HG03280 (cell line): ENCODE measurements at regions not wholly inside any gene's neighbourhood (a gene's known extent, or its start where the extent isn't known, plus 50 kb on each side); places are given as distances from the start of the nearest gene placed in this dataset.
"Not testable (repeated sequence)": the region's sequence is repeated elsewhere in the genome, so short reads cannot be mapped to it uniquely, and the experiment has no call there.

Experiments
- ATAC-seq: cut with Tn5 transposase; IDR thresholded peaks from one replicate; pipeline ENCODE4 v1.9.1; 2021; ENCODE audit warnings: mild to moderate bottlenecking, moderate library complexity; ENCODE audit not compliant: unreplicated experiment

GRCh38 chr7:153402721-153403541 is 643.4 kb downstream of the ACTR3B start:
- ATAC-seq: no peak

GRCh38 chr7:153404124-153404523 is 644.6 kb downstream of the ACTR3B start:
- ATAC-seq: no peak

GRCh38 chr7:153404781-153405279 is 645.3 kb downstream of the ACTR3B start:
- ATAC-seq: no peak

- no peak for ATAC-seq
Measured at GRCh38 chr7:153405704-153406485, 646.3 kb upstream of the DPP6 start.

GRCh38 chr7:153406486-153406872 is 645.7 kb upstream of the DPP6 start:
- no peak for ATAC-seq

DNA sequence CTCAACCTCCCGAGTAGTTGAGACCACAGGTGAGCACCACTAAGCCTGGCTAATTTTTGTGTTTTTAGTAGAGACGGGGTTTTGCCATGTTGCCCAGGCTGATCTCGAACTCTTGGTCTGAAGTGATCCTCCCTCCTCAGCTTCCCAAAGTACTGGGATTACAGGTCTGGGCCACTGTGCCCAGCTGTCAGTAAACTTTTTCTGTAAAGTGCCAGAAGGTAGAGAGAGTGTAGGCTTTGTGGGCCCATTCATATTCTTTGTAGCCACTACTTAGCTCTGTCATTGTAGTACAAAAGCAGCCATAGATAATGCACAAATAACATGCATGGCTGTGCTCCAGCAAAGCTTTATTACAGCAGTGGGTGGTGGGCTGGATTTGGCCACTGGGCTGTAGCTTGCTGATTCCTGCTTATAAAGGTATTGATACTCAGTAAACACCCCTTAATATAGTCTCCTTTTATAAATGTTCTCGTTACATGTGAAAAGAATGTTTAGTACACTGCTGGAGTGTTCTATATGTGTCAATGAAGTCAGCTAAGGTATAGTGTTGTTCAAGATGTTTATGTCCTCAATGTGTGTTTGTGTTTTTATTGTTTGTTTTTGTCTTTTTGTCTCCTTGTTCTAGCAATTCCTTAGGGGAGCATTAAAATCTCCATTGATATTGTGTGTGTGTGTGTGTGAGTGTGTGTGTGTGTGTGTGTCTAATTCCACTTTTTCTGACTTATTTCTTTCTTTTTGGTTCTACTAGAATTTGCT is 644.7 kb upstream of the DPP6 start:
- no peak for ATAC-seq

DNA sequence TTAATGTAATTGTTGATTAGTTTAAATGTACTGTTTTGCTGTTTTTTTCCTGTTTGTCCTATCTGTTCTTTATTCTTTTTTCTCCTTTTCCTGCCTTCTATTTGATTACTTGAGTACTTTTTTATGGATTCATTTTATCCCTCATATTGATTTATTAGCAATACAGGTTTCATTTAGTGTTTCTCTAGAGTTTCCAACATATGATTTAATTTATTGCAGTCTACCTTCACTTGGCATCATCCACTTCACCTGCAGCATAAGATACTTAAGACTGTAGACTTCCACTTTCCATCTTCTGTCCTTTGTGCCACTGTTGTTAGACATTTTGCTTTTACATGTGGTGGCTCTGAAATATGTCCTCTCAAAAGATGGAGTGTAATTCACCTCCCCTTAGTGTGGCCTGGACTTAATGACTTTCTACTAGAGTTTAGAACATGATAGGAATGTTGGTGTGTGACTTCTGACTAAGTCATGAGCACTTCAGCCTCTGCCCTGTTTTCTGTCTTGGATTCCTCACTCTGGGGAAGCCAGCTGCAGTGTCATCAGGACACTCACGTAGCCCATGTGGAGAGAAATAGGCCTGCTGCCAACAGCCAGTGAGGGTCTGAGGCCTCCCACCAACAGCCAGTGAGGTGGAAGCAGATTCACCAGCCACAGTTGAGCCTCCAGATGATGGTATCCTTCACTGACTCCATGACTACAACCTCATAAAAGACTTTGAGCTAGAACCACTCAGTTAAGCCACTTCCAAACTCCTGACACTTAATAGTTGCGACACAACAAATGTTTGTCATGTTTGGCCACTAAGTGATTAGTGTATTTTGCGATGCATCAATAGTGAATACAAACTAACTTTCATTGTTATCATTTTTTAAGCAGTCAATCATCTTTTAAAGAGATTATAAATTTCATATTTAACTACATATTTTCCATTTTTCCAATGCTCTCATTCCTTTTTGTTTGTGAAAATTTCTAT is 643.5 kb upstream of the DPP6 start:
- no peak for ATAC-seq

GRCh38 chr7:153409567-153410342 is 642.4 kb upstream of the DPP6 start:
- ATAC-seq: not testable (repeated sequence)

- ATAC-seq: not testable (repeated sequence)
Measured at GRCh38 chr7:153410997-153411642, 641.1 kb upstream of the DPP6 start.

DNA sequence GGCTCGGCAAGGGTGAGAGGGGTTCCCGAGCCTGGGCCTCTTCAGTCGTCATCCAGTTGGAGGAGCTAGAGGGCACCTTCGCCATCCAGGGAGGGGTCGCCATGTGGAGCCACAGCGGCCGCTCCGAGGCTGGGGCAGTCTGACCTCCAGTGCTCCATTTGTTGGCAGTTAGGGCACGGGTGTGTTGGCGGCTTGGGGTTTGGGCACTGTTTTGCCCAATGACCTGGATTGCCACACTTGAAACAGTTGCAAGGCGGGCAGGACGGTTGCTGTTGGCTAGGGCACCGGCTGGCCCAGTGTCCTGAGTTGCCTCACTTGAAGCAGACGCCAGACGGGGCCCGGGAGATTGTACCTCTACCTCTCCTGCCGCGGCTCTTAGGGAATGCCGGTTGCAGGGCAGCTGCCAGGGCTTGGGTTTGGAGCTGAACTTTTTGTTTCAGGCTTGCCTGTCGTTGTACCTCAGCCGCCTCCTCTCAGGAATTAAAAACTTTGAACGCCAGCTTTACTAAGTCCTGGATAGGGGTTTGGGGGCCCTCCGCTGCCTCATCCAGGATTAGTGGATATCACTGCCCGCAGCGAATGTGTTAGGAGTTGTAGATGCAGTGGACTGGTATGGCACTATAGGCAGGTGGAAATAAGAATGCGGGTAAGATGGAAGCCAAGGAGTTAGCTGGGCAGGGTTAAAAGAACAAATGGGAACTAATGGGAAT is 639.9 kb upstream of the DPP6 start:
- not testable (repeated sequence) for ATAC-seq

DNA sequence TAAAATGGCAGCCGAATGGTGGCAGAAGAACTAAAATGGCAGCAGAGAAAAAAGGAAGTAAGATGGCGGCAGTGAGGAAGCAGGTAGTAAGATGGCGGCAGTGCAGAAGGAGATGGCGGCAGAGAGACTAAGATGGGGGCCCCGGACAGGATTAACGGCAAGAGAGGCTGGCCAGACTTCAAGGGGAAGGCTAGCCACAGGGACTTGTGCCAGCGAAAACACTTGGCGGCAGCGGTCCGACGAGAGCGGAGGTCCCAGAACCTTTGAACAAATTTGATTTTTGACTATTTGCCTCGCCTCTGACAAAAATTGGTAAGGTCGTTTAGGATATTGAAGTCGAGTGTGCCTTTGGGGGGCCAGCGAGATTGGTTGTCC is 639.4 kb upstream of the DPP6 start:
- not testable (repeated sequence) for ATAC-seq

DNA sequence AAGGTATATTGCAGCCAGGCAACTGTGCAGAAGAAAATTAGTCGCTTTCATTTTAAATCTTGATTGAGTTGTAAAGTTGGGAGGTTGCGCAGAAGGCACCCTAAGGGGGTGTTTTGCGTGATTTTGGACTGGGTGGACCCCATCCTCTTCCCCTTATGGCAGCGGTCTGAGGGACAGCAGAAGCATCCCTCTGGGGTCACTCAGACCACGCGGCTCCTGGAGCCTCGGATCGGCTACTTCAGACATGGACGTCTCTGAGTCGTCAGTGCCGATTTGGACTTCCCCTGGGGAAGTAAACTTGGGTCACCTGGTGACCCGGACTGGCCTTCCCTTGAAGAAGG is 639.0 kb upstream of the DPP6 start:
- no peak for ATAC-seq

- no peak for ATAC-seq
Measured at GRCh38 chr7:153413540-153414287, 638.5 kb upstream of the DPP6 start.

- no peak for ATAC-seq
Measured at GRCh38 chr7:153414288-153414629, 637.9 kb upstream of the DPP6 start.

- ATAC-seq: no peak
Measured at GRCh38 chr7:153415632-153416031, 636.6 kb upstream of the DPP6 start.

- ATAC-seq: no peak
Measured at GRCh38 chr7:153422291-153423209, 629.6 kb upstream of the DPP6 start.

- no peak for ATAC-seq
Measured at GRCh38 chr7:153423210-153423590, 629.0 kb upstream of the DPP6 start.
